SK-N-MC (cell line): ENCODE measurements at regions not wholly inside any gene's neighbourhood (a gene's known extent, or its start where the extent isn't known, plus 50 kb on each side); places are given as distances from the start of the nearest gene placed in this dataset.

ENCODE experiments used
- EZH2 ChIP-seq: fragments of 200-600 bp; sonication (generic); IDR thresholded peaks from one replicate; pipeline ENCODE4 v1.6.1; 2017; ENCODE audit warnings: antibody characterized with exemption
- FOXP2 ChIP-seq: optimal IDR thresholded peaks from 2 replicates; pipeline ENCODE3; 2011; ENCODE audit warnings: mild to moderate bottlenecking, moderate library complexity; ENCODE audit not compliant: insufficient read depth; ENCODE audit errors: extremely low read length, control extremely low read depth
- POLR2AphosphoS5 ChIP-seq: IDR thresholded peaks from 2 replicates; pipeline ENCODE4 v1.6.1; 2012; ENCODE audit warnings: mild to moderate bottlenecking, low read depth, low read length, borderline replicate concordance

GRCh38 chr9:82535432-82535998 is 527.4 kb downstream of the RASEF start:
- TF ChIP-seq EZH2 (no peak), POLR2AphosphoS5 (no peak), FOXP2 (no peak)
